HCT116 (cell line): ENCODE measurements at regions not wholly inside any gene's neighbourhood (a gene's known extent, or its start where the extent isn't known, plus 50 kb on each side); places are given as distances from the start of the nearest gene placed in this dataset.
"Not testable (repeated sequence)": the region's sequence is repeated elsewhere in the genome, so short reads cannot be mapped to it uniquely, and the experiment has no call there.

Experiments
- CEBPB ChIP-seq: IDR thresholded peaks from 2 replicates; pipeline ENCODE4 v1.6.1; 2012; ENCODE audit warnings: low read depth
- EZH2 ChIP-seq: fragments of 200-600 bp; sonication (generic); IDR thresholded peaks from 2 replicates; pipeline ENCODE4 v1.6.1; 2017; ENCODE audit warnings: antibody characterized with exemption, mixed run types
- EZH2phosphoT487 ChIP-seq: fragments of 200-600 bp; IDR thresholded peaks from 2 replicates; pipeline ENCODE4 v1.6.1; 2018; ENCODE audit warnings: antibody characterized with exemption, borderline replicate concordance
- POLR2AphosphoS5 ChIP-seq: IDR thresholded peaks from 2 replicates; pipeline ENCODE4 v1.6.1; 2011; ENCODE audit warnings: mild to moderate bottlenecking, low read depth, low read length, moderate library complexity
- SP1 ChIP-seq: IDR thresholded peaks from 2 replicates; pipeline ENCODE4 v1.6.1; 2012; ENCODE audit warnings: low read depth
- ZFX ChIP-seq: fragments of 450-650 bp; IDR thresholded peaks from 2 replicates; pipeline ENCODE4 v1.6.1; 2017
- ZNF274 ChIP-seq: fragments of 200-500 bp; sonication (Bioruptor generic); IDR thresholded peaks from 2 replicates; pipeline ENCODE4 v1.6.1; 2014; ENCODE audit warnings: mild to moderate bottlenecking, low read depth, low read length, inconsistent platforms
- TF ChIP-seq, protein P1 (sequence below): IDR thresholded peaks from 2 replicates; pipeline ENCODE4 v1.6.1; 2012
- TF ChIP-seq, protein P2 (sequence below), 3 experiments: fragments of 200-600 bp in 1 of 3; sonication (generic) in 1 of 3; IDR thresholded peaks in 2 of 3; conservative IDR thresholded peaks in 1 of 3; 2 replicates each; pipeline ENCODE4 v1.5.1; 2012 to 2017; ENCODE audit warnings: low read depth in 2 of 3, low read length in 2 of 3, antibody characterized with exemption in 1 of 3, borderline replicate concordance in 1 of 3, control low read depth in 1 of 3, mild to moderate bottlenecking in 1 of 3, mixed read lengths in 1 of 3, mixed run types in 1 of 3, moderate library complexity in 1 of 3; ENCODE audit not compliant: insufficient read depth in 1 of 3

DNA sequence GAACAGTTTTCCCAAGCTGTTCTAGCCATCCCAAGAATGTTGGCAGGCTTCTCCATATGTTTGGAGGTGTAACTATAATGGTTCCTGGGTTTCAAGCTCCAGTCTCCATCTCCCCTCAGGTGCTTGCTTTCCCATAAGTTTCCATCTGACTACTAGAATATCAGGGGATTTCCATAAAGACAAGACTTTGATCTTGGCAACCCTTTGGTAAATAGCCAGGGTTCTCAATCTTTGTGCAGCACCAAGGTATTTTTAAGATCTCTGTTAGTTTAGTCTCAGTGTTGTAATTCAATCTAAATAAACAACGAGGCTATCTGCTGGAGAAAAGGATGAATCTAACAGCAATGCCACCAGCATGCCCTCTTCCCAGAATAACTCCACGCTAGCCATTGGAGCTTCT, 56.7 kb downstream of the PPIAL4G start:
- TF ChIP-seq, protein P1, sequence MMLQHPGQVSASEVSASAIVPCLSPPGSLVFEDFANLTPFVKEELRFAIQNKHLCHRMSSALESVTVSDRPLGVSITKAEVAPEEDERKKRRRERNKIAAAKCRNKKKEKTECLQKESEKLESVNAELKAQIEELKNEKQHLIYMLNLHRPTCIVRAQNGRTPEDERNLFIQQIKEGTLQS, result not testable (repeated sequence)
- TF ChIP-seq, protein P2, sequence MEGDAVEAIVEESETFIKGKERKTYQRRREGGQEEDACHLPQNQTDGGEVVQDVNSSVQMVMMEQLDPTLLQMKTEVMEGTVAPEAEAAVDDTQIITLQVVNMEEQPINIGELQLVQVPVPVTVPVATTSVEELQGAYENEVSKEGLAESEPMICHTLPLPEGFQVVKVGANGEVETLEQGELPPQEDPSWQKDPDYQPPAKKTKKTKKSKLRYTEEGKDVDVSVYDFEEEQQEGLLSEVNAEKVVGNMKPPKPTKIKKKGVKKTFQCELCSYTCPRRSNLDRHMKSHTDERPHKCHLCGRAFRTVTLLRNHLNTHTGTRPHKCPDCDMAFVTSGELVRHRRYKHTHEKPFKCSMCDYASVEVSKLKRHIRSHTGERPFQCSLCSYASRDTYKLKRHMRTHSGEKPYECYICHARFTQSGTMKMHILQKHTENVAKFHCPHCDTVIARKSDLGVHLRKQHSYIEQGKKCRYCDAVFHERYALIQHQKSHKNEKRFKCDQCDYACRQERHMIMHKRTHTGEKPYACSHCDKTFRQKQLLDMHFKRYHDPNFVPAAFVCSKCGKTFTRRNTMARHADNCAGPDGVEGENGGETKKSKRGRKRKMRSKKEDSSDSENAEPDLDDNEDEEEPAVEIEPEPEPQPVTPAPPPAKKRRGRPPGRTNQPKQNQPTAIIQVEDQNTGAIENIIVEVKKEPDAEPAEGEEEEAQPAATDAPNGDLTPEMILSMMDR (IDR thresholded peaks at IDR 0.05 in 2 of 3, conservative IDR thresholded peaks at IDR 0.05 in 1 of 3; ENCODE audit: borderline replicate concordance in 1 of 3, insufficient read depth in 1 of 3, low read depth in 2 of 3, low read length in 2 of 3), result not testable (repeated sequence)
- not testable (repeated sequence) for TF ChIP-seq ZFX, CEBPB, EZH2, SP1, ZNF274, EZH2phosphoT487, POLR2AphosphoS5
